Activated CD8-positive, alpha-beta T cell treated with anti-CD3 and anti-CD28 coated beads, Interleukin-2, amount 10 ng/mL, durations not matched to agents 7 days and 5 days (primary cell): ENCODE measurements at regions not wholly inside any gene's neighbourhood (a gene's known extent, or its start where the extent isn't known, plus 50 kb on each side); places are given as distances from the start of the nearest gene placed in this dataset.

ENCODE experiments used
- ATAC-seq: fragments of 150-1000 bp; cut with Tn5 transposase; one replicate; pipeline ENCODE4 v1.10.0; 2021; ENCODE audit warnings: moderate library complexity
- CTCF ChIA-PET: fragments of 350-600 bp; sonication (Branson Sonifier 250); formaldehyde crosslinking; loops from one replicate; lab custom pipeline; 2021; ENCODE audit warnings: antibody characterized with exemption; lab: Charles Lee
- POLR2A ChIA-PET: fragments of 350-600 bp; sonication (Branson Sonifier 250); formaldehyde crosslinking; loops from one replicate; lab custom pipeline; 2021; ENCODE audit warnings: antibody characterized with exemption; lab: Charles Lee
- DNase-seq: peaks from one replicate; pipeline ENCODE4 v3.0.0-alpha.2; 2020
- H3K27ac Mint-ChIP-seq: one replicate; pipeline ENCODE4 v1.8.0; 2021; ENCODE audit warnings: mild to moderate bottlenecking, mixed read lengths
- H3K27me3 Mint-ChIP-seq: one replicate; pipeline ENCODE4 v1.8.0; 2021; ENCODE audit warnings: low read depth, mixed read lengths
- H3K36me3 Mint-ChIP-seq: one replicate; pipeline ENCODE4 v1.8.0; 2021; ENCODE audit warnings: low read depth, mixed read lengths
- H3K4me1 Mint-ChIP-seq: one replicate; pipeline ENCODE4 v1.8.0; 2021; ENCODE audit warnings: low read depth, mixed read lengths
- H3K4me3 Mint-ChIP-seq: one replicate; pipeline ENCODE4 v1.8.0; 2021; ENCODE audit warnings: mild to moderate bottlenecking, mixed read lengths
- H3K9me3 Mint-ChIP-seq: one replicate; pipeline ENCODE4 v1.8.0; 2022; ENCODE audit warnings: mixed read lengths; ENCODE audit not compliant: insufficient read depth

DNA sequence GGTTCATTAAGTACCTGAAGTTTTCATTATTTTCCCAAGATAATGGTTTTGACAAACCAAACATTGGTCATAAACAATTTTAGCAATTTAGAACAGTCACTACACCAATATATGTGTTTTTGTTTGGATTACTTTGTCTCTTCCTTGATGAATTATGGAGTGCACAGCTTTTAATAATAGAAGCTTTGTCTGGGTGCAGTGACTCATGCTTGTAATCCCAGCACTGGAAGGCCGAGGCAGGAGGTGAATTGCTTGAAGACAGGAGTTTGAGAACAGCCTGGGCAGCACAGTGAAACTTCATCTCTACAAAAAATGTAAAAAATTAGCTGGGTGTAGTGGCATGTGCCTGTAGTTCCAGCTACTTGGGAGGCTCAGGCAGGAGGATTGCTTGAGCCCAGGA lies 89.4 kb upstream of the ANKEF1 start:
- H3K27ac Mint-ChIP-seq: no peak overlapping the region
- no peaks in the 10 kb centered on the region for H3K27me3 Mint-ChIP-seq
- POLR2A ChIA-PET: no interaction called here
- H3K4me3 Mint-ChIP-seq: no peak overlapping the region
- H3K4me1 Mint-ChIP-seq: no peaks in the 10 kb centered on the region
- no peaks in the 10 kb centered on the region for H3K36me3 Mint-ChIP-seq
- no peak for DNase-seq
- no peaks in the 10 kb centered on the region for H3K9me3 Mint-ChIP-seq
- CTCF ChIA-PET: interaction anchor here (0.8 kb wide), 1 partner anchor 33 kb away, joined by 3 read pairs; no protein-coding TSS in a partner anchor
- ATAC-seq: no peak

DNA sequence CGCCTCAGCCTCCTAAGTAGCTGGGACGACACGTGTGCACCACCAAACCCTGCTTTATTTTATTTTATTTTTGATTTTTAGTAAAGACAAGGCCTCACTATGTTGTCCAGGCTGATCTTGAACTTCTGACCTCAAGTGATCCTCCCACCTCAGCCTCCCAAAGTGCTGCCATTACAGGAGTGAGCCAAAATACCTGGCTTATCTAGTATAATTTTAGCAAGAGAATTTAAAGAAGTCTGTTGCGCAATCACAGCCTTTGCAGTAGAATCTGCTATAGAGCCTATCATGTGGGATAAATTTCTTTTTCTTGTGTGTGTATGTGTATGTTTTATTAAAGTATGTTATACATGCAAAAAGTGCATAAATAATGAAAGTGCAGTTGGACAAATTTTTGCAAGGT lies 92.1 kb upstream of the ANKEF1 start:
- DNase-seq (no peak), ATAC-seq (no peak)
- Mint-ChIP-seq H3K9me3 (no peaks in the 10 kb centered on the region), H3K36me3 (no peaks in the 10 kb centered on the region), H3K4me3 (no peak overlapping the region), H3K27me3 (peaks cover under 1% of the 10 kb centered on the region), H3K27ac (no peak overlapping the region), H3K4me1 (no peaks in the 10 kb centered on the region)
- CTCF ChIA-PET: no interaction called here
- POLR2A ChIA-PET: no interaction called here

DNA sequence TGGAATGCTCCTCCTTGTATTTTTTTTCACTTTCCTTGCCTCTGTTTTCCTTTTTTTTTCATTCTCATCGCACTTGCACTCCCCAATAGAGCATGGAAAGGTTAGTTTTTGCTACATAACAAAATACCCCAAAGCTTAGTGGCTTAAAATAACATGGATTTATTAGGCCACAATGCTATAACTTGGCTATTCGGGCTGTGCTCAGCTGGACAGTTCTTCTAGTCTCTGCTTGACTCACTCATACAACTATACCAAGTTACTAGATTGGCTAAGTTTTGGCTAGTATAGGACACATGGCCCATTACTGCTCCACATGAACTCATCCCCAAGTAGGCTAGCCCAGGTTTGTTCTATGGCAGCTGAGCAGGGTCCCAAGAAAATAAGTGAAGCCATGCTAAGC lies 94.5 kb upstream of the ANKEF1 start:
- Mint-ChIP-seq H3K4me3 (no peak overlapping the region), H3K36me3 (no peaks in the 10 kb centered on the region), H3K9me3 (no peaks in the 10 kb centered on the region), H3K4me1 (no peaks in the 10 kb centered on the region), H3K27ac (no peak overlapping the region), H3K27me3 (peaks cover 2% of the 10 kb centered on the region)
- ChIA-PET CTCF (interaction anchor here (0.6 kb wide), 1 partner anchor 28 kb away, joined by 3 read pairs; no protein-coding TSS in a partner anchor), POLR2A (no interaction called here)
- DNase-seq (no peak), ATAC-seq (no peak)

DNA sequence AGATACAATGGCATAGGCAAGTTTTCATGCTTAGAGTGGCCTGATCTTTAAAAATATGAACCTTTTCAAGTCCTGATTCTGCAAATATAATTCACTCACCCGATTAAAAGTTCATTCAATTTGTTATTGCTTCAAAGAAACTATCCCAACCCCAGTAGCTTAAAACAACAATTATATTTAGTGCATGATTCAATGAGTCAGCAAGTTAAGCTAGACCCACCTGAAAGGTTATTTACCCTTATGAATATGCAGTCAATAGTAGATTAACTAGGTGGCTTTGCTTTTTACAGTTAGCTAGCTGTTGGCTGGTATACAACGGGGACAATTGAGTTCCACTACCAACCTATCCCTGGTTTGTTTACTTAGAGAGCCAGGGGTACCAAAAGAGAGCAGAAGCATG lies 95.6 kb upstream of the ANKEF1 start:
- ChIA-PET CTCF (no interaction called here), POLR2A (no interaction called here)
- Mint-ChIP-seq H3K36me3 (no peaks in the 10 kb centered on the region), H3K27ac (no peak overlapping the region), H3K27me3 (peaks cover 2% of the 10 kb centered on the region), H3K9me3 (no peaks in the 10 kb centered on the region), H3K4me1 (no peaks in the 10 kb centered on the region), H3K4me3 (no peak overlapping the region)
- no peak for DNase-seq
- ATAC-seq: no peak

DNA sequence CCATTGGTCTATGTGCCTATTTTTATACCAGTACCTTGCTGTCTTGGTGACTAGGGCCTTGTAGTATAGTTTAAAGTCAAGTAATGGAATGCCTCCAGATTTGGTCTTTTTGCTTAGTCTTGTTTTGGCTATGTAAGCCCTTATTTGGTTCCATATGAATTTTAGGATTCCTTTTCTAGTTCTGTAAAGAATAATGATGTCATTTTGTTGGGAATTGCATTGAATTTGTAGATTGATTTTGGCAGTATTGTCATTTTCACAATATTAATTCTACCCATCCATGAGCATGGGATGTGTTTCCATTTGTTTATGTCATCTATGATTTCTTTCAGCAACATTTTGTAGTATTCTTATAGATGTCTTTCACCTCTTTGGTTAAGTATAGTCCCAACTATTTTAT lies 96.4 kb upstream of the PAK5 start:
- Mint-ChIP-seq H3K27me3 (peaks cover 2% of the 10 kb centered on the region), H3K36me3 (no peaks in the 10 kb centered on the region), H3K4me3 (no peak overlapping the region), H3K4me1 (no peaks in the 10 kb centered on the region), H3K27ac (no peak overlapping the region), H3K9me3 (no peaks in the 10 kb centered on the region)
- ATAC-seq (no peak), DNase-seq (no peak)
- ChIA-PET POLR2A (no interaction called here), CTCF (no interaction called here)

DNA sequence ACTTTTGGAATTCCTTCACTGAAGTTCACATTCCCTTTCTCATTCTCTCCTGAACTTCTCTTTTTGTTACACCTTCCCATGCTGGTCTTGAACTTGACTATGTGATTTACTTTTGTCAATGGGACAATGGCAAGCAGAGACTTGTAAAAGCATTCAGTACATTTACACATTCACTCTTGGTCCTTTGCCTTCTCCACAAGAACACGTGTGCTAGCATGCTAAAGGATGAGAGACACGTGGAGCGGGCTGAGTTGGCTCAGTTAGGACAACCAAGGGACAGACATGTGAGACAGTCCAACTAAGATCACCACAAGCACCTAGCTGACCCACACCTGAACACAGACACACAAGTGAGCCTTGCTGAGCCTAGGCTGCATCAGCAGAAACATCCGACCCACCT lies 91.3 kb upstream of the PAK5 start:
- Mint-ChIP-seq H3K36me3 (no peaks in the 10 kb centered on the region), H3K9me3 (no peaks in the 10 kb centered on the region), H3K4me1 (no peaks in the 10 kb centered on the region), H3K4me3 (no peak overlapping the region), H3K27ac (no peak overlapping the region), H3K27me3 (no peaks in the 10 kb centered on the region)
- no peak for DNase-seq
- no peak for ATAC-seq
- POLR2A ChIA-PET: no interaction called here
- CTCF ChIA-PET: no interaction called here

DNA sequence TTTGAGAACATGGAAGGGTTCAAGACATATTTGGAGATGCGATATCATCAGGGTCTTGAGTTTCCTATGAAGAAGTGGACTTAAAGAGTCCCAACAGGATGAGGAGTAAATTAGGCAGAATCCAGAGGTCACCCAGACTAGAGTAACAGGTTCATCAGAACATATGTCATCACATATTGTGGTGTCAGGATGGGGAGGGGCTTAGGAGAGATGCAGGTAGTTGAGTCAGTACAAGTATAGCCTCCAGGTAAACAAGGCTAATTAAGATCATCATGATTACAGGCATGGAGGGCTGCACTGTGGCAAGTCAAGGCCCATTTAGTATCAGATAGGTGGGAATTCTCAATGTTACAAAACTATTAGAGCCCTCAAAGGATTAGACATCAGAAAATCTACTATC lies 90.1 kb upstream of the PAK5 start:
- Mint-ChIP-seq H3K4me1 (no peaks in the 10 kb centered on the region), H3K9me3 (no peaks in the 10 kb centered on the region), H3K36me3 (no peaks in the 10 kb centered on the region), H3K4me3 (no peak overlapping the region), H3K27me3 (no peaks in the 10 kb centered on the region), H3K27ac (no peak overlapping the region)
- no peak for ATAC-seq
- CTCF ChIA-PET: no interaction called here
- DNase-seq: no peak
- POLR2A ChIA-PET: no interaction called here

DNA sequence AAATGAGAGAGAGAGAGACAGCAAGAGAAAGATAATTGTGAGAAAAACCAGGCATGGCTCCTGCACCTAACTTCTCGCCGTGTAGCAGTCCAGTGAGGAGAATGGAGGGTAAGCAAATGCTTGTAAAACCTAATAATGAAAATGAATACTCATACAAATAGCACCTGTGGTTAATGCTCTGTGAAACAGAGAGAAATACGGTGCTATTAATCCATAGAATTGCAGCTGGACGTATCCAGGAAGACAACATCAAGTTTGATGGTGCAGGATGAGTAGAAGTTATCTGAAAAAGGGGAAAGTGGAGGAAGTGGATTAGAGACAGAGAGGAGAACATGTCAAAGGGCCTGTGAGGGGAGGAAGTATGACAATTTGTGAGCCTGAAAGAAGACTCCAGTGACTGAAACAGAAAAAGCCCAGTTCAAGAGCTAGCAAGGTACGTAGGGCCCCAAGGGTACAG lies 89.4 kb upstream of the PAK5 start:
- Mint-ChIP-seq H3K27ac (no peak overlapping the region), H3K27me3 (no peaks in the 10 kb centered on the region), H3K9me3 (no peaks in the 10 kb centered on the region), H3K4me1 (no peaks in the 10 kb centered on the region), H3K36me3 (no peaks in the 10 kb centered on the region), H3K4me3 (no peak overlapping the region)
- ChIA-PET CTCF (interaction anchor here (0.6 kb wide), 1 partner anchor 765 kb away, joined by 3 read pairs; no protein-coding TSS in a partner anchor), POLR2A (no interaction called here)
- no peak for DNase-seq
- no peak for ATAC-seq

DNA sequence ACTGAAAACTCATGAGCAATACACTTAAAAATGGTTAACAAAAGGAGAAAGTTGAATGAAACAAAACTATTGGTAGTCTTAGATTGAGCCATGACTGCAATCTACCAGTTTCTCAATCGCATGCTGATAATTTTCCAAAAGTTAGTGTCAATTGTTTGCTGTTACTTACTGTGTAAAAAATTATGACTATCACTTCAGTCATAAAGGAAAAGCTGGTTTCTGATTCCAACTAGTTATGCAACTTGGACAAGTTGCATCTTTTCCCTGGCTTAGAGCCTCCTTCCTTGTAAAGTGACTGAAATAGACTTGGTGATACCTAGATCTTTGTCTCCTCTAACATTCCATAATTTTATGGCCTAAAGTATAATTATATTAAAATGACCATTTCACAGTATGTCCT lies 88.3 kb upstream of the PAK5 start:
- POLR2A ChIA-PET: no interaction called here
- H3K4me1 Mint-ChIP-seq: no peaks in the 10 kb centered on the region
- H3K4me3 Mint-ChIP-seq: no peak overlapping the region
- no peaks in the 10 kb centered on the region for H3K27me3 Mint-ChIP-seq
- CTCF ChIA-PET: no interaction called here
- DNase-seq (no peak), ATAC-seq (no peak)
- no peaks in the 10 kb centered on the region for H3K9me3 Mint-ChIP-seq
- H3K27ac Mint-ChIP-seq: no peak overlapping the region
- H3K36me3 Mint-ChIP-seq: no peaks in the 10 kb centered on the region

DNA sequence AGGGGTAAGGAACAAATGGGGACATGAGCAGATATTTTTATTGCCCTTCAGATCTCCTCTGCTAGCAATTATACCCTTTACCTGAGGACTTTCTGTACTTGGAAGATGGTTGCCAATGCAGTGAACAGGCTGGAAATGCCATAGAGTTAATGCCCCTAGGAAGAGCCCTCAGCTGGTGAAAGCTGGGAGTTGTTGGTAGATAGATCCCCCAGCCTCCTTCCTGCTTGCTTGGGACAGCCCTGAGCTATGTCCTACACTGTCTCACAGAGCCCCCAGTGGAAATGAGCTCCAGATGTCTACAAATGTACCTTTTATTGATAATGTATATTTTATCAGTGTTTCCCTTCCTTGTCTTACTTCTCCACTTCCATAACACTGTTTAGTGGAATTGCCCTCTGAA lies 87.6 kb upstream of the PAK5 start:
- Mint-ChIP-seq H3K4me3 (no peak overlapping the region), H3K4me1 (no peaks in the 10 kb centered on the region), H3K9me3 (no peaks in the 10 kb centered on the region), H3K36me3 (no peaks in the 10 kb centered on the region), H3K27ac (no peak overlapping the region), H3K27me3 (no peaks in the 10 kb centered on the region)
- ChIA-PET POLR2A (no interaction called here), CTCF (no interaction called here)
- ATAC-seq: no peak
- DNase-seq: no peak

DNA sequence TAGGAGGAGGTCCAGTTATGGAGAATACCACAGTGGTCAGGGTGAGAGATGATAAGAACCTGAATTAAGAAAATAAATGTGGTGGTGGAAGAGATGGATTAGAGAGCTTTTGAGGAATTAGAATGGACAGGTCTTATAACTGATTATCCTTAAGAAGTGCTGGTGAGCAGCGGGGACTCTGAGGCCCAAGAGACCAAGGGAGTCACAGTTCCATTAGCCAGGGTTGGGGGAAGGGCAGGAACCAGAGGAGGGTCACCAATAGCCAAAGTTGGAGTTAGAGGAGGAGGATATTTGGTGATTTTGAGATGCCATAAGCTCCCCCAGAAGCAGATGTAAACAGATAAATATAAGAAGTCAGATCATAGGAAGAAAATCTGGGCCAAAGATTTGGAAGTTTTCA lies 87.1 kb upstream of the PAK5 start:
- Mint-ChIP-seq H3K4me3 (no peak overlapping the region), H3K27ac (no peak overlapping the region), H3K4me1 (no peaks in the 10 kb centered on the region), H3K27me3 (no peaks in the 10 kb centered on the region), H3K36me3 (no peaks in the 10 kb centered on the region), H3K9me3 (no peaks in the 10 kb centered on the region)
- CTCF ChIA-PET: no interaction called here
- POLR2A ChIA-PET: no interaction called here
- ATAC-seq: no peak
- no peak for DNase-seq

DNA sequence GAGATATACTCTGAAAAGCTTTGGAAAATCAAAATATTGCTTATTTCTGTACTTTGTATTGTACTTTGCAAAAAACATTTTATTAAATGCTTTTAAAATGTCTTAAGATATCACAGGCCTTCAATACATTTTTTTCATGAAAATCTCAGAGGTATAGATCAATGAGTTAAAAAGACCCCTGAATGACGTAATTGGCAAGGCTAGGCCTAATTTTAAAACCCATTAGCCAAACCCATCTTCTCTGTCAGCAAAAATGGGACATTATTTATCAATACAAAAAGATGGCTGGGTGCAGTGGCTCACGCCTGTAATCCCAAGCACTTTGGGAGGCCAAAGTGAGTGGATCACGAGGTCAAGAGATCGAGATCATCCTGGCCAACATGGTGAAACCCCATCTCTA lies 84.8 kb upstream of the PAK5 start:
- H3K36me3 Mint-ChIP-seq: no peaks in the 10 kb centered on the region
- no peak overlapping the region for H3K27ac Mint-ChIP-seq
- CTCF ChIA-PET: interaction anchor here (1.8 kb wide), 1 partner anchor 11 kb away, joined by 4 read pairs; no protein-coding TSS in a partner anchor

DNA sequence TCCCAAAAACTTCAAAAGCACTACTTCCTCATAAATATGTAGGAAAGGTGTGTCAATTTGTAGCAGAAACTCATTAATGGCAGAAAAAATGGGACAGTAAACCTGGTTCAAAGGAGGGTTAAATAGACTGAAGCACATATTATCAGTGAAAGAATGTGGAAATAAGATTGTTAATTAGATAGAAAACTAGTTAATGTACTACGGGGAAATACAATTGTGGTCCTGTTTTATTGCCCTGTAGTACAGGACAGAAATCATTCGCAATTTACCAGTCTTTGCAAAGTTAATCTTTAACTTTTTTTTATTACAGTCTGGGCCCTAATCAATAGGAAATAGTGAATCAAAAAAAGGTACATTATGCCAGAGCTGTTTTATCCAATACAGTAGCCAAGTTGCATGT lies 82.0 kb upstream of the PAK5 start:
- Mint-ChIP-seq H3K4me3 (no peak overlapping the region), H3K4me1 (no peaks in the 10 kb centered on the region), H3K27me3 (no peaks in the 10 kb centered on the region), H3K9me3 (no peaks in the 10 kb centered on the region), H3K27ac (no peak overlapping the region), H3K36me3 (no peaks in the 10 kb centered on the region)
- ChIA-PET CTCF (interaction anchor here (0.6 to 1.3 kb wide), 2 partner anchors 8 to 304 kb away, joined by 4 read pairs; no protein-coding TSS in a partner anchor), POLR2A (no interaction called here)
- DNase-seq: no peak
- ATAC-seq: no peak

More for the DNA sequence above, 84.8 kb upstream of the PAK5 start:
- DNase-seq (no peak), ATAC-seq (no peak)
- POLR2A ChIA-PET: no interaction called here
- Mint-ChIP-seq H3K27me3 (no peaks in the 10 kb centered on the region), H3K4me1 (no peaks in the 10 kb centered on the region), H3K4me3 (no peak overlapping the region), H3K9me3 (no peaks in the 10 kb centered on the region)
